SU-DHL-6 (cell line): ENCODE measurements at regions not wholly inside any gene's neighbourhood (a gene's known extent, or its start where the extent isn't known, plus 50 kb on each side); places are given as distances from the start of the nearest gene placed in this dataset.

ENCODE experiments used
- H2AFZ ChIP-seq: fragments of 200-600 bp; sonication (generic); 2 replicates; pipeline ENCODE4 v1.6.1; 2014; ENCODE audit warnings: low read depth, mild to moderate bottlenecking, moderate library complexity, mixed read lengths, antibody characterized with exemption, low read length; ENCODE audit not compliant: severe bottlenecking
- H3F3A ChIP-seq: fragments of 200-600 bp; shearing (Covaris generic); 2 replicates; pipeline ENCODE4 v1.6.0; 2016; ENCODE audit warnings: antibody characterized with exemption, mild to moderate bottlenecking; ENCODE audit not compliant: insufficient read depth
- H3K27ac ChIP-seq: fragments of 200-600 bp; sonication (generic); 2 replicates; pipeline ENCODE4 v1.5.1; 2016; ENCODE audit warnings: low read depth, mild to moderate bottlenecking, low read length, moderate library complexity, mixed read lengths
- H3K27me3 ChIP-seq: fragments of 200-600 bp; sonication (generic), shearing (Covaris generic); 2 replicates; pipeline ENCODE4 v1.6.0; 2014; ENCODE audit warnings: mild to moderate bottlenecking, low read length
- H3K36me3 ChIP-seq: fragments of 200-600 bp; sonication (generic); 2 replicates; pipeline ENCODE4 v1.6.1; 2014; ENCODE audit warnings: mild to moderate bottlenecking, low read length, mixed read lengths
- H3K4me2 ChIP-seq: fragments of 300-600, 200-600 bp; shearing (Covaris generic), sonication (generic); 2 replicates; pipeline ENCODE4 v1.6.0; 2014; ENCODE audit warnings: low read length, low read depth, mild to moderate bottlenecking; ENCODE audit not compliant: poor library complexity, severe bottlenecking
- H3K4me3 ChIP-seq: fragments of 200-600 bp; sonication (generic); 2 replicates; pipeline ENCODE4 v1.5.1; 2014; ENCODE audit warnings: antibody characterized with exemption, low read length, mild to moderate bottlenecking, mixed read lengths; ENCODE audit not compliant: insufficient read depth, poor library complexity, severe bottlenecking
- H3K79me2 ChIP-seq: fragments of 200-600 bp; sonication (generic); 2 replicates; pipeline ENCODE4 v1.6.1; 2014; ENCODE audit warnings: mild to moderate bottlenecking, low read length, moderate library complexity; ENCODE audit not compliant: insufficient read depth
- H3K9ac ChIP-seq: fragments of 200-600 bp; sonication (generic); 2 replicates; pipeline ENCODE4 v1.7.0; 2014; ENCODE audit warnings: mild to moderate bottlenecking, low read length
- H3K9me2 ChIP-seq: fragments of 200-600 bp; sonication (generic); replicated peaks from 2 replicates; pipeline ENCODE4 v1.6.1; 2014; ENCODE audit warnings: low read length; ENCODE audit not compliant: insufficient read depth
- H3K9me3 ChIP-seq: fragments of 200-600 bp; sonication (generic); 2 replicates; pipeline ENCODE4 v1.6.1; 2014; ENCODE audit warnings: low read length, mixed read lengths; ENCODE audit not compliant: insufficient read depth
- H4K20me1 ChIP-seq: fragments of 200-600 bp; sonication (generic); 2 replicates; pipeline ENCODE4 v1.6.1; 2014; ENCODE audit warnings: low read depth, mild to moderate bottlenecking, antibody characterized with exemption, low read length, moderate library complexity, mixed read lengths
- CTCF ChIP-seq: fragments of 200-600 bp; sonication (generic); IDR thresholded peaks from one replicate; pipeline ENCODE4 v1.5.1; 2017; ENCODE audit warnings: antibody characterized with exemption, mild to moderate bottlenecking, low read length, moderate library complexity; ENCODE audit not compliant: insufficient read depth, poor library complexity, severe bottlenecking
- EZH2phosphoT487 ChIP-seq: fragments of 200-600 bp; sonication (generic), shearing (Covaris generic); conservative IDR thresholded peaks from 2 replicates; pipeline ENCODE4 v1.6.1; 2018; ENCODE audit warnings: mild to moderate bottlenecking, antibody characterized with exemption, low read length, moderate library complexity, mixed read lengths

GRCh38 chr11:41861838-41862237 is 402.4 kb upstream of the LRRC4C start:
- no peaks in the 10 kb centered on the region for H3K9me3 ChIP-seq
- no peaks in the 10 kb centered on the region for H3K27me3 ChIP-seq
- no peaks in the 10 kb centered on the region for H3F3A ChIP-seq
- no peak overlapping the region for H3K27ac ChIP-seq
- H3K4me2 ChIP-seq: no peak overlapping the region
- H3K4me3 ChIP-seq: no peak overlapping the region
- no peaks in the 10 kb centered on the region for H3K9me2 ChIP-seq
- H3K9ac ChIP-seq: no peak overlapping the region
- no peaks in the 10 kb centered on the region for H3K79me2 ChIP-seq
- H3K36me3 ChIP-seq: no peaks in the 10 kb centered on the region
- TF ChIP-seq EZH2phosphoT487 (no peak), CTCF (no peak)
- H4K20me1 ChIP-seq: no peaks in the 10 kb centered on the region
- no peak overlapping the region for H2AFZ ChIP-seq

- H3K79me2 ChIP-seq: no peaks in the 10 kb centered on the region
- H3K9me2 ChIP-seq: no peaks in the 10 kb centered on the region
- no peak overlapping the region for H3K4me2 ChIP-seq
- no peak overlapping the region for H3K4me3 ChIP-seq
- H2AFZ ChIP-seq: no peak overlapping the region
- H3K9me3 ChIP-seq: no peaks in the 10 kb centered on the region
- H4K20me1 ChIP-seq: no peaks in the 10 kb centered on the region
- H3K27ac ChIP-seq: no peak overlapping the region
- no peak for TF ChIP-seq EZH2phosphoT487
- TF ChIP-seq CTCF: no peak
- H3F3A ChIP-seq: no peaks in the 10 kb centered on the region
- no peaks in the 10 kb centered on the region for H3K27me3 ChIP-seq
- no peak overlapping the region for H3K9ac ChIP-seq
- no peaks in the 10 kb centered on the region for H3K36me3 ChIP-seq
Observed at GRCh38 chr11:41866525-41866924, 407.1 kb upstream of the LRRC4C start.

- Histone ChIP-seq H3K4me3 (no peak overlapping the region), H3F3A (no peaks in the 10 kb centered on the region), H3K27ac (no peak overlapping the region), H3K9me3 (no peaks in the 10 kb centered on the region), H3K79me2 (no peaks in the 10 kb centered on the region), H3K4me2 (no peak overlapping the region), H2AFZ (no peak overlapping the region), H4K20me1 (no peaks in the 10 kb centered on the region), H3K27me3 (no peaks in the 10 kb centered on the region), H3K9ac (no peak overlapping the region), H3K36me3 (no peaks in the 10 kb centered on the region), H3K9me2 (no peaks in the 10 kb centered on the region)
- no peak for TF ChIP-seq EZH2phosphoT487
- no peak for TF ChIP-seq CTCF
Observed at GRCh38 chr11:41868606-41869005, 409.2 kb upstream of the LRRC4C start.
